Common myeloid progenitor, CD34-positive (primary cell): ENCODE measurements at regions not wholly inside any gene's neighbourhood (a gene's known extent, or its start where the extent isn't known, plus 50 kb on each side); places are given as distances from the start of the nearest gene placed in this dataset.

Experiments used
- CTCF ChIA-PET: fragments of 350-600 bp; sonication (Branson Sonifier 250); formaldehyde crosslinking; loops from one replicate; lab custom pipeline; 2021; ENCODE audit warnings: antibody characterized with exemption; lab: Charles Lee
- POLR2A ChIA-PET: fragments of 350-600 bp; sonication (Branson Sonifier 250); formaldehyde crosslinking; loops from one replicate; lab custom pipeline; 2021; ENCODE audit warnings: antibody characterized with exemption; lab: Charles Lee
- DNase-seq, 3 donors: peaks; one replicate each; pipeline versions ENCODE4 v3.0.0 to v3.0.0-alpha.2; 2013
- H3K27ac ChIP-seq, 2 experiments: 1 replicate in 1 of 2; 2 replicates in 1 of 2; pipeline ENCODE4 v1.7.0; 2013; ENCODE audit warnings: inconsistent platforms in 2 of 2, low read length in 2 of 2, mild to moderate bottlenecking in 2 of 2, low read depth in 1 of 2, moderate library complexity in 1 of 2; ENCODE audit not compliant: severe bottlenecking in 2 of 2, insufficient read depth in 1 of 2, poor library complexity in 1 of 2
- H3K27me3 ChIP-seq, 5 experiments: replicated peaks in 2 of 5; 1 replicate in 3 of 5; 2 replicates in 2 of 5; pipeline versions ENCODE4 v1.6.1 to v1.7.0; 2013; ENCODE audit warnings: low read length in 4 of 5, mild to moderate bottlenecking in 2 of 5, moderate library complexity in 2 of 5, inconsistent platforms in 1 of 5; ENCODE audit not compliant: insufficient read depth in 5 of 5, control insufficient read depth in 4 of 5
- H3K36me3 ChIP-seq, 4 experiments: 1 replicate in 2 of 4; 2 replicates in 2 of 4; pipeline versions ENCODE4 v1.6.1 to v1.7.0; 2013; ENCODE audit warnings: low read length in 3 of 4, control low read depth in 1 of 4, mild to moderate bottlenecking in 1 of 4; ENCODE audit not compliant: control insufficient read depth in 4 of 4, insufficient read depth in 4 of 4
- H3K4me1 ChIP-seq, 4 experiments: 1 replicate in 3 of 4; 2 replicates in 1 of 4; pipeline versions ENCODE4 v1.6.1 to v1.7.1; 2013; ENCODE audit warnings: low read length in 3 of 4, mild to moderate bottlenecking in 3 of 4, control low read depth in 1 of 4, inconsistent platforms in 1 of 4, moderate library complexity in 1 of 4; ENCODE audit not compliant: control insufficient read depth in 4 of 4, insufficient read depth in 4 of 4; ENCODE audit errors: control extremely low read depth in 1 of 4
- H3K4me3 ChIP-seq, 7 experiments: 1 replicate in 4 of 7; 2 replicates in 3 of 7; pipeline versions ENCODE4 v1.5.1 to v1.7.0; 2013; ENCODE audit warnings: mild to moderate bottlenecking in 7 of 7, low read length in 6 of 7, moderate library complexity in 6 of 7, inconsistent platforms in 2 of 7, low read depth in 2 of 7, control low read depth in 1 of 7; ENCODE audit not compliant: insufficient read depth in 4 of 7, control insufficient read depth in 1 of 7; ENCODE audit errors: extremely low read depth in 1 of 7
- H3K9me3 ChIP-seq, 5 experiments: 1 replicate in 4 of 5; 2 replicates in 1 of 5; pipeline versions ENCODE4 v1.6.1 to v1.7.1; 2013; ENCODE audit warnings: low read length in 4 of 5, mild to moderate bottlenecking in 2 of 5, inconsistent platforms in 1 of 5, low read depth in 1 of 5, moderate library complexity in 1 of 5; ENCODE audit not compliant: control insufficient read depth in 4 of 5, insufficient read depth in 2 of 5; ENCODE audit errors: control extremely low read depth in 1 of 5
- WGBS: methylation state at CpG from one replicate; pipeline ENCODE4 v1.1.5; 2013; ENCODE audit not compliant: insufficient coverage; 5-methylcytosine and 5-hydroxymethylcytosine counted together

DNA sequence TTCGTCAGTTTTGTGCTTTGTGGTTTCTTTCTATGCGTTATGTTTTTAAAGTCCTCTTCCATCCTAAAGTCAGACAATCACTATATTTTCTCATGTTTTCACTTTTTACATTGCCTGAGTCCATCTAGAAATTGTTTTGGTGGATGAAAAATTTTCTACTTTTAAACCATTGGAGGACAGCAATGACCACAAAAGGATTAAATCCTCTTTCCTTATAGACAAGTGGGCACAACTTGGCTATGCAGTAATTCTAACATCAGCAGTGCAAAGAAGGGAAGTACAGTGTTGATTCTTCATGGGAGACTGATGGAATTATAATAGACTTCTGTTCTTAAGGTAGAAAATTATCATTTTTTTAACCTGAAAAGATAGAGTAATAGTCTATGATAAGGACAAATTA, 75.5 kb downstream of the PALM2AKAP2 start:
- ChIA-PET CTCF (no interaction called here), POLR2A (no interaction called here)
- peaks cover 0 to 14% (median 6%) of the 10 kb centered on the region in 5 experiments for H3K27me3 ChIP-seq
- no CpG with 5 or more reads among the region's 2 CpGs for WGBS
- no peak overlapping the region for H3K27ac ChIP-seq
- no peaks in the 10 kb centered on the region for H3K36me3 ChIP-seq
- H3K4me3 ChIP-seq = no peak overlapping the region
- no peak for DNase-seq
- peaks cover 0 to 4% (median 0%) of the 10 kb centered on the region in 5 experiments for H3K9me3 ChIP-seq
- H3K4me1 ChIP-seq = no peaks in the 10 kb centered on the region

DNA sequence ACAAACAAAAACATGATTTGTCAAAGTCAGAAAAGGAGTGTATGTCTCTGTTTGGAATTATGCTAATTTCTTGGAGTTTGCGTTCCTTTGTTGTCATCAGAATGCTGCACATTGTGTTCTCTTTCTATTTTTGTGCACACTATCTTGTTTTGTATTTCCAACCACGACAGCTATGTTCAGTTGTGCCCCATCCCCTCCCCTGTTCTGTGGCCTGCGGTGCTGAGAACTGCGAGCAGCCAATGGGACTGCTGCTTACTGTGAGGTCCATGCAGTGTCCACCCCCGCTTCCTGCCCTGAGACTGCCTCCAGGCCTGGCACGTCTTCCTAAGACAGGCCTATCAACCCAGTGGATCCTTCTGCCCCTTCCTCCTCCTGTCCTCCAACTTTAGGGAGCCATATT, 76.8 kb downstream of the PALM2AKAP2 start:
- ChIA-PET POLR2A (no interaction called here), CTCF (no interaction called here)
- no peak overlapping the region for H3K4me3 ChIP-seq
- H3K27ac ChIP-seq = no peak overlapping the region
- no peaks in the 10 kb centered on the region for H3K4me1 ChIP-seq
- H3K9me3 ChIP-seq = peaks cover 0 to 4% (median 0%) of the 10 kb centered on the region in 5 experiments
- WGBS = 69% methylated on average over 5 of the region's 6 CpGs
- peaks cover 3 to 16% (median 12%) of the 10 kb centered on the region in 5 experiments for H3K27me3 ChIP-seq
- DNase-seq = no peak
- no peaks in the 10 kb centered on the region for H3K36me3 ChIP-seq

GRCh38 chr9:109857336-109857735, 77.3 kb downstream of the PALM2AKAP2 start:
- WGBS = 100% methylated on average over 1 of the region's 1 CpG
- no peaks in the 10 kb centered on the region for H3K4me1 ChIP-seq
- no peak for DNase-seq

GRCh38 chr9:109859447-109859846, 79.4 kb downstream of the PALM2AKAP2 start:
- no CpG with 5 or more reads among the region's 2 CpGs for WGBS
- no peaks in the 10 kb centered on the region for H3K36me3 ChIP-seq
- ChIA-PET CTCF (interaction anchor here (0.8 to 1.6 kb wide), 7 partner anchors 10 to 293 kb away, joined by 3 to 6 read pairs (median 3); no protein-coding TSS in a partner anchor), POLR2A (no interaction called here)
- H3K4me1 ChIP-seq = no peaks in the 10 kb centered on the region
- DNase-seq = peak; percentile 1 to 16 (median 3)
- no peak overlapping the region for H3K27ac ChIP-seq
- peaks cover 2 to 12% (median 9%) of the 10 kb centered on the region in 5 experiments for H3K27me3 ChIP-seq
- H3K9me3 ChIP-seq = no peaks in the 10 kb centered on the region
- H3K4me3 ChIP-seq = no peak overlapping the region

More at GRCh38 chr9:109857336-109857735, 77.3 kb downstream of the PALM2AKAP2 start:
- Histone ChIP-seq H3K9me3 (peaks cover 0 to 1% (median 0%) of the 10 kb centered on the region in 5 experiments), H3K27me3 (peaks cover 3 to 16% (median 12%) of the 10 kb centered on the region in 5 experiments), H3K4me3 (no peak overlapping the region), H3K27ac (no peak overlapping the region), H3K36me3 (no peaks in the 10 kb centered on the region)
- ChIA-PET POLR2A (no interaction called here), CTCF (no interaction called here)

DNA sequence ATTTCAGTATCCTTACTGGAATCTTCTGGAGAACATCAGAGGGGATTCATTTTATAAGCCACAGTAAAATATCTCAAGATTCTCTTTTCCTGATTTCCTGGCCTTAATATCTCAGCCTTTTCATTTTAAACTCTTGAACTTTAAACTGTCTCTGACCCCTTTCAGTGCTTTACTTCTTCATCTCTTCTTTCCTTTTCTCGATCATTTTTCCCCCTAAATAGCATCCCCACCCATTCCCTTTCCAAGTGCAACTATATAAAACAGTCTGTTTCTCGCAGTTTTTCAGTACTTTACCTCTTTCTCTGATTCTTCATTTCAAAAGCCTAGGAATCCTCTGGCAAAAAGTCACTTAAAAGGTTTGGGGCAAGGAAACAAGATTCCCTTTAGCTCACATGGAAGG, 80.5 kb downstream of the PALM2AKAP2 start:
- Histone ChIP-seq H3K4me3 (no peak overlapping the region), H3K27ac (no peak overlapping the region), H3K4me1 (no peaks in the 10 kb centered on the region), H3K9me3 (peaks cover 0 to under 1% (median 0%) of the 10 kb centered on the region in 5 experiments), H3K36me3 (no peaks in the 10 kb centered on the region), H3K27me3 (peaks cover 2 to 12% (median 8%) of the 10 kb centered on the region in 5 experiments)
- WGBS = 82% methylated on average over 2 of the region's 2 CpGs
- ChIA-PET POLR2A (no interaction called here), CTCF (interaction anchor here (1.6 kb wide), 2 partner anchors 42 to 74 kb away, joined by 4 to 6 read pairs; no protein-coding TSS in a partner anchor)
- DNase-seq = no peak

DNA sequence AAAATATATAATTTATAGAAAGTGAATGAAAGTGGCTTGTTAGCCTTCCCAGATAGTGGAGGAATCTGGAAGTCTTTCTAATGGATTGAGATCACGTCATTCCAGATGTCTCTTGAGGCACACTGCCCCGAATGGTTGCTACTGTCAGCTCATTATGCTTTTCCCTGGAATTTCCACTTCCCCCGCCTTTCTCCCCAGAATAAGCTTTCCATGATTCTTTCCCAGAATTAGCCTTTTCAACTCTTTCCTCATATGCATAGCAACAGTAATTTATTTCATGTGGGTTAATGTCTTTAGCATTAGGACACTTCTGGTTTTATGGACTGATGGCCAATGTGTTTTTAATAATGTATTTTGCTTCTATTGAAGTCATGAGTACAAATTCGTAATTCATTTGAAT, 81.5 kb downstream of the PALM2AKAP2 start:
- Histone ChIP-seq H3K27me3 (peaks cover 2 to 8% (median 3%) of the 10 kb centered on the region in 5 experiments), H3K36me3 (no peaks in the 10 kb centered on the region), H3K9me3 (peaks cover 0 to 1% (median 0%) of the 10 kb centered on the region in 5 experiments), H3K4me1 (no peaks in the 10 kb centered on the region), H3K27ac (no peak overlapping the region), H3K4me3 (no peak overlapping the region)
- POLR2A ChIA-PET = no interaction called here
- CTCF ChIA-PET = no interaction called here
- no peak for DNase-seq
- WGBS = 100% methylated on average over 1 of the region's 4 CpGs

GRCh38 chr9:109861918-109862317, 81.9 kb downstream of the PALM2AKAP2 start:
- POLR2A ChIA-PET = no interaction called here
- no peak for DNase-seq
- no peak overlapping the region for H3K4me3 ChIP-seq
- H3K27ac ChIP-seq = no peak overlapping the region
- peaks cover 2 to 8% (median 3%) of the 10 kb centered on the region in 5 experiments for H3K27me3 ChIP-seq
- CTCF ChIA-PET = no interaction called here
- H3K9me3 ChIP-seq = peaks cover 0 to 1% (median 0%) of the 10 kb centered on the region in 5 experiments
- no peaks in the 10 kb centered on the region for H3K4me1 ChIP-seq
- H3K36me3 ChIP-seq = no peaks in the 10 kb centered on the region
